ENCODE measurements at regions not wholly inside any gene's neighbourhood (a gene's known extent, or its start where the extent isn't known, plus 50 kb on each side); places are given as distances from the start of the nearest gene placed in this dataset.

DNA sequence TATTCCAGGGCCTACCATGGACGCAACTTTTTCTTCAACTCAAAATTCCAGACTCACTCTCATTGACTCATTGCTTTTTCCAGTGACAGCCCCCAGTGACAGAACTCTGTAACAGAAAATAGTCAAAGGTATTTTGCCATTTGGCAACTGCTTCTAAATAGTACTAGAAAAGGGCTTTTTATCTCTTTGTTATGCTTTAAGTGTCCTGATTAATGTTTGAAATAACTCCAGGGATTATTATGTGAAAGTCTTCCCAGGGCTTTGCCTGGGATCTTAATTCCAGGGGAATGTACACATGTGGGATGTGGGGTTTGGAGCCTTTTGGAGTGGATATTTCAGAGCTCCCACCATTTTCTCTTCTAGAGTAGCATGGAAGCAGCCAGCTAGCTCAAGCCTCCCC, 198.8 kb downstream of the KCNS3 start:
- intact Hi-C loops (cut with micrococcal nuclease), result no loop called here

More for the DNA sequence above, 198.8 kb downstream of the KCNS3 start:
- no peak overlapping the region for H4K5ac ChIP-seq (ENCODE audit: low read depth, low read length)
- no peak overlapping the region for H3K18ac ChIP-seq (ENCODE audit: low read depth, low read length)
- DNase-seq (no peak), ATAC-seq (ENCODE audit: low read depth) (no peak)
- H2AFZ ChIP-seq (replicated peaks; ENCODE audit: low read length, poor library complexity), result no peak overlapping the region
- H3K14ac ChIP-seq (replicated peaks; ENCODE audit: low read depth, low read length), result no peak overlapping the region
- no peak overlapping the region for H3K4me3 ChIP-seq (ENCODE audit: insufficient read depth, low read depth, low read length)
- H4K91ac ChIP-seq (ENCODE audit: insufficient read depth, low read depth, low read length), result no peak overlapping the region
- no TSS peak for BruUV-seq (replicated peaks)
- no peaks in the 10 kb centered on the region for H3K9me3 ChIP-seq (ENCODE audit: control insufficient read depth, insufficient read depth, low read length)
- no peak overlapping the region for H2AK5ac ChIP-seq (ENCODE audit: low read depth, low read length)
- H2AK9ac ChIP-seq (replicated peaks; ENCODE audit: low read depth, low read length, poor library complexity), result no peak overlapping the region
- no peak overlapping the region for H3K9ac ChIP-seq (ENCODE audit: low read depth, low read length)
- no peaks in the 10 kb centered on the region for H3K79me1 ChIP-seq (ENCODE audit: low read depth in 1 of 2, low read length in 2 of 2)
- H2BK20ac ChIP-seq (ENCODE audit: low read depth, low read length), result no peak overlapping the region
- CTCF ChIA-PET, result interaction anchor here (0.6 kb wide), 1 partner anchor 41 kb away, joined by 7 read pairs; no protein-coding TSS in a partner anchor
- POLR2A ChIA-PET (ENCODE audit: unreplicated experiment), result no interaction called here
- no peaks in the 10 kb centered on the region for H3K4me1 ChIP-seq (ENCODE audit: control insufficient read depth, insufficient read depth, low read length)
- H3K27me3 ChIP-seq (ENCODE audit: control insufficient read depth, insufficient read depth, low read length), result no peaks in the 10 kb centered on the region
- H3K56ac ChIP-seq (ENCODE audit: extremely low read depth, insufficient read depth, low read length), result no peak overlapping the region
- in situ Hi-C loops (cut with MboI; ENCODE audit: low sequenced_read_pairs) (no loop called here), dilution Hi-C loops (cut with HindIII; ENCODE audit: low sequenced_read_pairs, unreplicated experiment) (no loop called here)
- H4K20me1 ChIP-seq (ENCODE audit: insufficient read depth, low read length), result no peaks in the 10 kb centered on the region
- 0 out of 3 replicates have a peak overlapping the region, but pooled peaks have one; percentile 50 for H2BK15ac ChIP-seq (ENCODE audit: low read depth, low read length)
- no peak overlapping the region for H3K23ac ChIP-seq (ENCODE audit: low read depth, low read length)
- H3K27ac ChIP-seq (ENCODE audit: insufficient read depth, low read length), result no peak overlapping the region
- H4K8ac ChIP-seq (ENCODE audit: low read depth in 2 of 2, low read length in 2 of 2), result no peak overlapping the region
- H3K4ac ChIP-seq (ENCODE audit: low read depth, low read length), result no peak overlapping the region
- H3K4me2 ChIP-seq (ENCODE audit: low read depth, low read length), result no peak overlapping the region
- no peak overlapping the region for H2BK120ac ChIP-seq (ENCODE audit: low read depth, low read length)
- no peak overlapping the region for H2BK5ac ChIP-seq (ENCODE audit: low read depth, low read length, poor library complexity, severe bottlenecking)
- H3K36me3 ChIP-seq (ENCODE audit: control insufficient read depth, insufficient read depth, low read length), result no peaks in the 10 kb centered on the region
- no peak for TF ChIP-seq FOS (IDR thresholded peaks at IDR 0.05; ENCODE audit: low read depth, low read length)
- TF ChIP-seq, protein P1, sequence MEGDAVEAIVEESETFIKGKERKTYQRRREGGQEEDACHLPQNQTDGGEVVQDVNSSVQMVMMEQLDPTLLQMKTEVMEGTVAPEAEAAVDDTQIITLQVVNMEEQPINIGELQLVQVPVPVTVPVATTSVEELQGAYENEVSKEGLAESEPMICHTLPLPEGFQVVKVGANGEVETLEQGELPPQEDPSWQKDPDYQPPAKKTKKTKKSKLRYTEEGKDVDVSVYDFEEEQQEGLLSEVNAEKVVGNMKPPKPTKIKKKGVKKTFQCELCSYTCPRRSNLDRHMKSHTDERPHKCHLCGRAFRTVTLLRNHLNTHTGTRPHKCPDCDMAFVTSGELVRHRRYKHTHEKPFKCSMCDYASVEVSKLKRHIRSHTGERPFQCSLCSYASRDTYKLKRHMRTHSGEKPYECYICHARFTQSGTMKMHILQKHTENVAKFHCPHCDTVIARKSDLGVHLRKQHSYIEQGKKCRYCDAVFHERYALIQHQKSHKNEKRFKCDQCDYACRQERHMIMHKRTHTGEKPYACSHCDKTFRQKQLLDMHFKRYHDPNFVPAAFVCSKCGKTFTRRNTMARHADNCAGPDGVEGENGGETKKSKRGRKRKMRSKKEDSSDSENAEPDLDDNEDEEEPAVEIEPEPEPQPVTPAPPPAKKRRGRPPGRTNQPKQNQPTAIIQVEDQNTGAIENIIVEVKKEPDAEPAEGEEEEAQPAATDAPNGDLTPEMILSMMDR (conservative IDR thresholded peaks at IDR 0.05; ENCODE audit: low read depth, low read length), result no peak
- TF ChIP-seq, protein P2, sequence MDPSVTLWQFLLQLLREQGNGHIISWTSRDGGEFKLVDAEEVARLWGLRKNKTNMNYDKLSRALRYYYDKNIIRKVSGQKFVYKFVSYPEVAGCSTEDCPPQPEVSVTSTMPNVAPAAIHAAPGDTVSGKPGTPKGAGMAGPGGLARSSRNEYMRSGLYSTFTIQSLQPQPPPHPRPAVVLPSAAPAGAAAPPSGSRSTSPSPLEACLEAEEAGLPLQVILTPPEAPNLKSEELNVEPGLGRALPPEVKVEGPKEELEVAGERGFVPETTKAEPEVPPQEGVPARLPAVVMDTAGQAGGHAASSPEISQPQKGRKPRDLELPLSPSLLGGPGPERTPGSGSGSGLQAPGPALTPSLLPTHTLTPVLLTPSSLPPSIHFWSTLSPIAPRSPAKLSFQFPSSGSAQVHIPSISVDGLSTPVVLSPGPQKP (IDR thresholded peaks at IDR 0.05; ENCODE audit: borderline replicate concordance, low read depth, low read length), result no peak
- no peak for TF ChIP-seq RFX5 (IDR thresholded peaks at IDR 0.05; ENCODE audit: low read depth, low read length)
- no peak for TF ChIP-seq MXI1 (IDR thresholded peaks at IDR 0.05; ENCODE audit: borderline replicate concordance, low read depth, low read length)
- TF ChIP-seq NFE2L2 (IDR thresholded peaks at IDR 0.05; ENCODE audit: low read depth, low read length), result no peak
- TF ChIP-seq BHLHE40 (IDR thresholded peaks at IDR 0.05; ENCODE audit: low read depth, low read length), result no peak
- no CpG with 5 or more reads among the region's 1 CpG for WGBS, 2 experiments (ENCODE audit: extremely low coverage in 2 of 2, insufficient read length in 1 of 2)
- H3K9me1 ChIP-seq (ENCODE audit: insufficient read depth, low read length), result no peaks in the 10 kb centered on the region; the same call in 1 of the 2 replicates

Measured in IMR-90 (cell line).